HUES64 (cell line): ENCODE measurements at regions not wholly inside any gene's neighbourhood (a gene's known extent, or its start where the extent isn't known, plus 50 kb on each side); places are given as distances from the start of the nearest gene placed in this dataset.

ENCODE experiments used
- H3K27ac ChIP-seq: 2 replicates; pipeline ENCODE4 v1.7.0; 2013; ENCODE audit warnings: low read depth, low read length, inconsistent platforms
- H3K27me3 ChIP-seq: 2 replicates; pipeline ENCODE4 v1.6.1; 2013; ENCODE audit warnings: mild to moderate bottlenecking, low read length; ENCODE audit not compliant: insufficient read depth
- H3K36me3 ChIP-seq: 2 replicates; pipeline ENCODE4 v1.6.1; 2013; ENCODE audit warnings: mild to moderate bottlenecking, low read length; ENCODE audit not compliant: insufficient read depth
- H3K4me1 ChIP-seq: 2 replicates; pipeline ENCODE4 v1.6.1; 2013; ENCODE audit warnings: mild to moderate bottlenecking, low read length, moderate library complexity; ENCODE audit not compliant: insufficient read depth
- H3K4me3 ChIP-seq: 2 replicates; pipeline ENCODE4 v1.5.1; 2013; ENCODE audit warnings: mild to moderate bottlenecking, low read length, moderate library complexity
- H3K9ac ChIP-seq: 2 replicates; pipeline ENCODE4 v1.6.1; 2013; ENCODE audit warnings: mild to moderate bottlenecking, low read depth, low read length
- H3K9me3 ChIP-seq: 2 replicates; pipeline ENCODE4 v1.6.1; 2013; ENCODE audit warnings: low read depth, low read length; ENCODE audit not compliant: insufficient read depth
- WGBS: fragments of 150-250, 120-280 bp; methylation state at CpG from one replicate; pipeline ENCODE4 v1.1.7; 2013; ENCODE audit warnings: missing lambda C conversion rate; 5-methylcytosine and 5-hydroxymethylcytosine counted together

- H3K27me3 ChIP-seq: no peaks in the 10 kb centered on the region
- H3K4me3 ChIP-seq: no peak overlapping the region
- no peak overlapping the region for H3K9ac ChIP-seq
- 100% methylated on average over 1 of the region's 1 CpG for WGBS
- no peaks in the 10 kb centered on the region for H3K36me3 ChIP-seq
- H3K4me1 ChIP-seq: no peaks in the 10 kb centered on the region
- H3K27ac ChIP-seq: no peak overlapping the region
- no peaks in the 10 kb centered on the region for H3K9me3 ChIP-seq
Observed at GRCh38 chr7:47145186-47145725, 436.7 kb downstream of the TNS3 start.

- Histone ChIP-seq H3K36me3 (no peaks in the 10 kb centered on the region), H3K4me3 (no peak overlapping the region), H3K27me3 (no peaks in the 10 kb centered on the region), H3K27ac (no peak overlapping the region), H3K9me3 (no peaks in the 10 kb centered on the region), H3K9ac (no peak overlapping the region), H3K4me1 (no peaks in the 10 kb centered on the region)
- no CpG with 5 or more reads among the region's 1 CpG for WGBS
Observed at GRCh38 chr7:47143339-47143738, 438.6 kb downstream of the TNS3 start.

- Histone ChIP-seq H3K4me1 (no peaks in the 10 kb centered on the region), H3K9ac (no peak overlapping the region), H3K27ac (no peak overlapping the region), H3K4me3 (no peak overlapping the region), H3K36me3 (no peaks in the 10 kb centered on the region), H3K27me3 (no peaks in the 10 kb centered on the region), H3K9me3 (no peaks in the 10 kb centered on the region)
- WGBS: 100% methylated on average over 1 of the region's 1 CpG
Observed at GRCh38 chr7:47142867-47143175, 439.1 kb downstream of the TNS3 start.

GRCh38 chr7:47142169-47142866 is 439.6 kb downstream of the TNS3 start:
- Histone ChIP-seq H3K4me1 (no peaks in the 10 kb centered on the region), H3K27ac (no peak overlapping the region), H3K36me3 (no peaks in the 10 kb centered on the region), H3K27me3 (no peaks in the 10 kb centered on the region), H3K9me3 (no peaks in the 10 kb centered on the region), H3K4me3 (no peak overlapping the region), H3K9ac (no peak overlapping the region)
- WGBS: 93% methylated on average over 10 of the region's 10 CpGs

GRCh38 chr7:47132471-47132870 is 449.4 kb downstream of the TNS3 start:
- Histone ChIP-seq H3K27me3 (no peaks in the 10 kb centered on the region), H3K9ac (no peak overlapping the region), H3K4me1 (no peaks in the 10 kb centered on the region), H3K4me3 (no peak overlapping the region), H3K9me3 (no peaks in the 10 kb centered on the region), H3K36me3 (no peaks in the 10 kb centered on the region), H3K27ac (no peak overlapping the region)
- 100% methylated on average over 1 of the region's 1 CpG for WGBS

- Histone ChIP-seq H3K4me1 (no peaks in the 10 kb centered on the region), H3K9ac (no peak overlapping the region), H3K4me3 (no peak overlapping the region), H3K9me3 (no peaks in the 10 kb centered on the region), H3K27ac (no peak overlapping the region), H3K27me3 (no peaks in the 10 kb centered on the region), H3K36me3 (no peaks in the 10 kb centered on the region)
Observed at GRCh38 chr7:47128700-47129099, 453.2 kb downstream of the TNS3 start.

GRCh38 chr7:47125529-47125928 is 456.4 kb downstream of the TNS3 start:
- Histone ChIP-seq H3K4me1 (no peaks in the 10 kb centered on the region), H3K4me3 (no peak overlapping the region), H3K9ac (no peak overlapping the region), H3K36me3 (no peaks in the 10 kb centered on the region), H3K27me3 (no peaks in the 10 kb centered on the region), H3K27ac (no peak overlapping the region), H3K9me3 (no peaks in the 10 kb centered on the region)
- 94% methylated on average over 13 of the region's 14 CpGs for WGBS

GRCh38 chr7:47119261-47119865 is 462.5 kb downstream of the TNS3 start:
- no peaks in the 10 kb centered on the region for H3K9me3 ChIP-seq
- WGBS: 96% methylated on average over 3 of the region's 4 CpGs
- H3K4me1 ChIP-seq: no peaks in the 10 kb centered on the region
- H3K4me3 ChIP-seq: no peak overlapping the region
- no peaks in the 10 kb centered on the region for H3K36me3 ChIP-seq
- no peak overlapping the region for H3K27ac ChIP-seq
- H3K27me3 ChIP-seq: no peaks in the 10 kb centered on the region
- no peak overlapping the region for H3K9ac ChIP-seq

- WGBS: 77% methylated on average over 3 of the region's 4 CpGs
- H3K4me1 ChIP-seq: no peaks in the 10 kb centered on the region
- no peak overlapping the region for H3K4me3 ChIP-seq
- H3K9ac ChIP-seq: no peak overlapping the region
- 0 out of 2 replicates have a peak, but pooled peaks cover 2% of the 10 kb centered on the region for H3K9me3 ChIP-seq
- no peak overlapping the region for H3K27ac ChIP-seq
- no peaks in the 10 kb centered on the region for H3K36me3 ChIP-seq
- H3K27me3 ChIP-seq: no peaks in the 10 kb centered on the region
Observed at GRCh38 chr7:47104206-47104549, 477.7 kb downstream of the TNS3 start.

- Histone ChIP-seq H3K4me1 (no peaks in the 10 kb centered on the region), H3K27ac (no peak overlapping the region), H3K9me3 (0 out of 2 replicates have a peak, but pooled peaks cover 2% of the 10 kb centered on the region), H3K36me3 (no peaks in the 10 kb centered on the region), H3K27me3 (no peaks in the 10 kb centered on the region), H3K9ac (no peak overlapping the region), H3K4me3 (no peak overlapping the region)
- 94% methylated on average over 17 of the region's 17 CpGs for WGBS
Observed at GRCh38 chr7:47103498-47104205, 478.3 kb downstream of the TNS3 start.

- Histone ChIP-seq H3K36me3 (no peaks in the 10 kb centered on the region), H3K27ac (no peak overlapping the region), H3K4me1 (no peaks in the 10 kb centered on the region), H3K9ac (no peak overlapping the region), H3K27me3 (no peaks in the 10 kb centered on the region), H3K9me3 (0 out of 2 replicates have a peak, but pooled peaks cover 2% of the 10 kb centered on the region), H3K4me3 (no peak overlapping the region)
- 89% methylated on average over 2 of the region's 3 CpGs for WGBS
Observed at GRCh38 chr7:47102331-47102841, 479.5 kb downstream of the TNS3 start.
